HG03342 (cell line): ENCODE measurements at regions not wholly inside any gene's neighbourhood (a gene's known extent, or its start where the extent isn't known, plus 50 kb on each side); places are given as distances from the start of the nearest gene placed in this dataset.
"Not testable (repeated sequence)": the region's sequence is repeated elsewhere in the genome, so short reads cannot be mapped to it uniquely, and the experiment has no call there.

Experiments used
- ATAC-seq: cut with Tn5 transposase; IDR thresholded peaks from one replicate; pipeline ENCODE4 v1.9.1; 2021; ENCODE audit warnings: mild to moderate bottlenecking, moderate library complexity; ENCODE audit not compliant: unreplicated experiment

- no peak for ATAC-seq
Measured at GRCh38 chr4:175033162-175033561, 115.0 kb downstream of the ADAM29 start.

- ATAC-seq, result no peak
Measured at GRCh38 chr4:175034007-175034406, 115.8 kb downstream of the ADAM29 start.

- no peak for ATAC-seq
Measured at GRCh38 chr4:175034986-175035705, 117.0 kb downstream of the ADAM29 start.

- no peak for ATAC-seq
Measured at GRCh38 chr4:175035905-175036304, 117.7 kb downstream of the ADAM29 start.

DNA sequence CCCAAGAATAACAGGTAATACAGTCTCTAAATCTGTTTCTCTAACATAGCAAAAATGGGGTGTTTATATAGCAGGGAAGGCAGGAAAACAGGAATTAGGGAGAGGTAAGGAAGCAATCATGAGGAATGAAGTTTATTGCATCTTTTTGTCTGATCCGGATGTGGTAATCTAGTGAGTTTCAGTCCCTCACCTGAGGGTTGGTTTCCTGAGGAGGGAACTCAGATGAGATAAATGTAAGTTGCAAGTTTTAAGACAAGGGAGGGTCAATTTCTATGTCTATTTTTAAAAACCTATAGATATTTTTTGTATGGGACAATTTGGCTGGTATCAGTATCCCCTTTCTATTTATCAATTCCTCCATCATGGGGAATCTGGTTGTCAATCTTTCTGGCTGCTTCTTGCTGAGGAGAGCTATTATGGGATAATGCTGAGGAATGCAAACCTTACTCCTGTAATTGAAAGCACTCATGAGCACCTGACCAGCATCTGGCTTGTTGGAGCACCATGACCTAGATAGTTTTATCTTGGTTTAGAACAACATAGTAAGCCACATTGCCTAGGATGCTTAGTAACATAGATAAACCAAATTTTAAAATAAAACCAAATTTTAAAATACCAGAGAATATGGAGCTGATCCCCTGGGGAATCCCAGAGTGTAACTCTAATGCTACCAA is 130.1 kb downstream of the ADAM29 start:
- ATAC-seq, result no peak

GRCh38 chr4:175048906-175049305 is 130.7 kb downstream of the ADAM29 start:
- ATAC-seq, result no peak

DNA sequence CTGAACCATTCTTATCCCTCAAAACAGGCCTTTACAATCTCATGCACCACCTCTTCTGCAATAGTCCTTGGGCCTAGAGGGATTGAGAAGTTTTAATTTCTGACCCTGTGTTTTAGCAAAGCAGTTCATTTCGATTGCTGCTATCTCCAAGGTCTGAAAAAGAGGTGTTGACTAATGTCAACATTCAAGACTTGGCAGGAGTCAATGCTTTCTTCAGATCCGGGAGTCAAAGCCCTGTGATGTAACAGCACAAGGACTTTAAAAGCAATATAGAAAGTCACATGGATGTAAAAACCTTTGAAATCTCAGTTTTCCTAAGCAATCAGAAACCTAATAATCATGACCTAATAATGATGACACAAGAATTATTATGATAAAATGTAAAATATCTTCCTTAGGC is 133.8 kb downstream of the ADAM29 start:
- no peak for ATAC-seq

DNA sequence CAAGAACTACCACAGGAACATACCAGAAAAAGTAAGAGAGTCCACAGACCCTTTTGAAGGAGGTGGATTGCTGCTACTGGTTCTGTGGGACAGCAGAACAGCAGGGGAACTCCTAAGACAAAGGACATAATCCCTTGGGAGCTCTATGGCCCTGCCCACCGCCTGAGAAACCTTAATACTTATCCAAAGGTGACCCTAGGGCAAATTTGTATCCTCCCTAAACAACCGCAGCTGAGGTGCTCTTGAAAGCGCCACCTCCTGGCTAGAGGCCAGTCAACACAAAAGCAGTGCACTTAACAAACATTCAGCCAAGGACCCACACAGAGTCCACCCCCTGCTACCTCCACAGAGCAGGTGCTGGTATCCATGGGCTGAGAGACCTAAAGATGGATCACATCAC is 136.8 kb downstream of the ADAM29 start:
- no peak for ATAC-seq

GRCh38 chr4:175062183-175062592 is 144.0 kb downstream of the ADAM29 start:
- ATAC-seq, result no peak

GRCh38 chr4:175065228-175065627 is 147.1 kb downstream of the ADAM29 start:
- ATAC-seq, result no peak

- no peak for ATAC-seq
Measured at GRCh38 chr4:175066923-175067627, 148.9 kb downstream of the ADAM29 start.

- no peak for ATAC-seq
Measured at GRCh38 chr4:175068266-175068665, 150.1 kb downstream of the ADAM29 start.

GRCh38 chr4:175070444-175070843 is 152.3 kb downstream of the ADAM29 start:
- no peak for ATAC-seq

GRCh38 chr4:175071123-175071522 is 153.0 kb downstream of the ADAM29 start:
- no peak for ATAC-seq

- ATAC-seq, result no peak
Measured at GRCh38 chr4:175087145-175087544, 169.0 kb downstream of the ADAM29 start.

GRCh38 chr4:175090116-175090515 is 172.0 kb downstream of the ADAM29 start:
- no peak for ATAC-seq

GRCh38 chr4:175091649-175092048 is 173.5 kb downstream of the ADAM29 start:
- no peak for ATAC-seq

DNA sequence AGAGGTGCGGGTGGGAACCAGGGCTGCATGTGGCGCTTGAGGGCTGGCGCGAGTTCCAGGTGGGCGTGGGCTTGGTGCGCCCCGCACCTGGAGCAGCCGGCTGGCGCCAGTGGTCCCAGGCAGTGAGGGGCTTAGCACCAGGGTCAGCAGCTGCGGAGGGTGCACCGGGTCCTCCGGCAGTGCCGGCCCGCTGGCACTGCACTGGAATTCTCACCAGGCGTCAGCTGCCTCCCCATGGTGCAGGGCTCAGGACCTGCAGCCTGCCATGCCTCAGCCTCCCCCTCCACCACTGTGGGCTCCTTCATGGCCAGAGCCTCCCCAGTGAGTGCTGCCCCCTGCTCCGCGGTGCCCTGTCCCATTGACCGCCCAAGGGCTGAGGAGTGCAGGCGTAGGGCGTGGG is 174.0 kb downstream of the ADAM29 start:
- ATAC-seq, result no peak

DNA sequence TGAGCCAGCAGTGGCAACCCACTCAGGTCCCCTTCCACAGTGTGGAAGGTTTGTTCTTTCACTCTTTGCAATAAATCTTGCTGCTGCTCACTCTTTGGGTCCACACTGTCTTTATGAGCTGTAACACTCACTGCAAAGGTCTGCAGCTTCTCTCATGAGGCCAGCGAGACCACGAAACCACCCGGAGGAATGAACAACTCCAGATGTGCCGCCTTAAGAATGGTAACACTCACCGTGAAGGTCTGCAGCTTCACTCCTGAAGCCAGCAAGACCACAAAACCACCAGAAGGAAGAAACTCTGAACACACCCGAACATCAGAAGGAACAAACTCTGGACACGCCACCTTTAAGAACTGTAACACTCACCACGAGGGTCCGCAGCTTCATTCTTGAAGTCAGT is 174.9 kb downstream of the ADAM29 start:
- not testable (repeated sequence) for ATAC-seq

GRCh38 chr4:175103403-175103802 is 185.2 kb downstream of the ADAM29 start:
- no peak for ATAC-seq

DNA sequence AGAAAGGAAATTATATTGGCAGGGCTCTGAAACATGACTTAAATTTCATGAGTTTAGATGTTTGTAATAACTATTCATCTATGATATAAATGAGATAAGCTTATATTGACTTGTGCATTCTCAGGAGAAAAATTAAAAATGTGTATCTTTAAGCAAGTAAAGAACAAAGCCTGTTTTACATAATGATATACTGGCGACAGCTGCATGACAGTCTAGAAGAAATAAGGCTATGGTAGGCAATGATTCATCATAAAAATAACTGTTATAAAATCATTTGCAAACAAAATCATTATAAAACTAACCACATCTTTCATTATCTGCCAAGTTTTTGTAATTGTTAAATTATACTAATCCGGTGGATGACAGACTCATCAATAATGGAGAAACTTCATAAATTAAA is 188.1 kb downstream of the ADAM29 start:
- no peak for ATAC-seq

DNA sequence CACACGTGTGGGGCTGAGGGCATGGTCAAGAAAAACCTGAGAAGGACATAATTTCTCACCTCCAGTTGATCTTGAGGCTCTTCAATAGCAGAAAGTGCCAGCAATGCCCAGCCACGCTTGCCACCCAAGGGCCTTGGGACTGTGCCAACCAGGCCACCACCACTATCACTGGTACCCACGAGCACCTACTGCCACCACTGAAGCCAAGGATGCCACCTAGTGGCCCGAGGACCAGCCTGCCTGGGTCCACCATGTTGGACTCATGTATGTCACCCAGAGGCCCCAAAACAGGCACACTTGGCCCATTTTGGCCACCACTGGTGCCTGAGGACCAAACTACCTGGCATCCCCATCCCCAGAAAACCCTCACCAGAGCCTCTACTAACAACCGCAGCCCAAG is 191.8 kb downstream of the ADAM29 start:
- ATAC-seq, result no peak
